ENCODE measurements at regions not wholly inside any gene's neighbourhood (a gene's known extent, or its start where the extent isn't known, plus 50 kb on each side); places are given as distances from the start of the nearest gene placed in this dataset.

DNA sequence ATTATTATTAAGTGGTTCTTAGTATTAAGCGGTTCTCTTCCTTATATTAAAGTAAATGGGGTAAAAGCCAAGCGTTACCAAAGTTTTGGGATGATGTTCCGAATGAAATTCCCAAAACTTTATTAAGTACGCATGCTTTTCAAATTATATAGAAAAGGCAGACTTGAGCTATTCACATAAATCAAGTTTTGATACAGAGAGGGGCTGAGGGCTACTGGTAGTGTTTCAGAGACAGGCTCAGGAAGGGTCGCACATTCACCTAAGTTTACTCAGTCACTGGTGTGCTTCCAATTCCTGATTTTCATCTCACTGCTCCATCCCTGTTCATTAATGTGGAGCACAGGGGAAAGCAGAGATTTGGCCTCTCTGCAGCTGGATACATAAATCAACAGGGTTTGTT lies 652.2 kb downstream of the QKI start:
- intact Hi-C loops (cut with micrococcal nuclease; ENCODE audit: unreplicated experiment) = no loop called here
- no peak overlapping the region for H3K4me3 Mint-ChIP-seq (ENCODE audit: low read depth, unreplicated experiment)

GRCh38 chr6:164066335-164066734 lies 651.8 kb downstream of the QKI start:
- no peak for DNase-seq
- CTCF ChIA-PET = no interaction called here
- TF ChIP-seq CTCF (IDR thresholded peaks at IDR 0.05; ENCODE audit: unreplicated experiment) = no peak
- no peaks in the 10 kb centered on the region for H3K27me3 Mint-ChIP-seq (ENCODE audit: unreplicated experiment)
- no peak overlapping the region for H3K27ac Mint-ChIP-seq (ENCODE audit: unreplicated experiment)
- intact Hi-C loops (cut with micrococcal nuclease; ENCODE audit: unreplicated experiment) = no loop called here
- no peak overlapping the region for H3K4me3 Mint-ChIP-seq (ENCODE audit: low read depth, unreplicated experiment)
- no peaks in the 10 kb centered on the region for H3K36me3 Mint-ChIP-seq (ENCODE audit: insufficient read depth, unreplicated experiment)
- H3K9me3 Mint-ChIP-seq (ENCODE audit: low read depth, unreplicated experiment) = peaks cover 7% of the 10 kb centered on the region
- no peaks in the 10 kb centered on the region for H3K4me1 Mint-ChIP-seq (ENCODE audit: low read depth, unreplicated experiment)
- no TSS peak for BruUV-seq (replicated peaks)

More for the DNA sequence above, 652.2 kb downstream of the QKI start:
- H3K36me3 Mint-ChIP-seq (ENCODE audit: insufficient read depth, unreplicated experiment) = no peaks in the 10 kb centered on the region
- H3K4me1 Mint-ChIP-seq (ENCODE audit: low read depth, unreplicated experiment) = no peaks in the 10 kb centered on the region
- DNase-seq = no peak
- no peak overlapping the region for H3K27ac Mint-ChIP-seq (ENCODE audit: unreplicated experiment)
- H3K27me3 Mint-ChIP-seq (ENCODE audit: unreplicated experiment) = no peaks in the 10 kb centered on the region
- peaks cover 7% of the 10 kb centered on the region for H3K9me3 Mint-ChIP-seq (ENCODE audit: low read depth, unreplicated experiment)
- CTCF ChIA-PET = no interaction called here
- no TSS peak for BruUV-seq (replicated peaks)
- TF ChIP-seq CTCF (IDR thresholded peaks at IDR 0.05; ENCODE audit: unreplicated experiment) = no peak

DNA sequence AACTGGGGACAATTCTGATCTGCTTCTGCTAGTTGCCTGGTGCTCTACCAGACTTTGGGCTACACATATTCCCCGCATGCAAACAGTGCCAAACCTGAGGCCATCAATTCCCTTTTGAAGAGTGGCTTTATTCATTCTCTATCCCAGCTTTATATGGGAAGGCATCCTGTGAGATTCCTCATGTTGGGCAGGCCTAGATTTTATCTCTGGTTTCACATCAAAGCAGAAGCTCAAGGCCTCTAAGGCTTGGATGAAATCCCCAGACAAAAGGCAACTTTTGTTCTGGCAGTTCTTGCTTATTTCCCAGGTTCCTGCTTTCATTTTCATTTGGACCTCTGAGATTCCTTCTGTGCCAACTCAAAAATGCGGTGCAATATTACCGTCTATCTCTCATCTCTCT lies 648.8 kb downstream of the QKI start:
- DNase-seq = no peak
- CTCF ChIA-PET = no interaction called here
- Mint-ChIP-seq H3K27ac (ENCODE audit: unreplicated experiment) (no peak overlapping the region), H3K36me3 (ENCODE audit: insufficient read depth, unreplicated experiment) (no peaks in the 10 kb centered on the region), H3K4me3 (ENCODE audit: low read depth, unreplicated experiment) (no peak overlapping the region), H3K27me3 (ENCODE audit: unreplicated experiment) (no peaks in the 10 kb centered on the region), H3K9me3 (ENCODE audit: low read depth, unreplicated experiment) (peaks cover 9% of the 10 kb centered on the region), H3K4me1 (ENCODE audit: low read depth, unreplicated experiment) (no peaks in the 10 kb centered on the region)
- TF ChIP-seq CTCF (IDR thresholded peaks at IDR 0.05; ENCODE audit: unreplicated experiment) = no peak
- BruUV-seq (replicated peaks) = no TSS peak
- intact Hi-C loops (cut with micrococcal nuclease; ENCODE audit: unreplicated experiment) = no loop called here

GRCh38 chr6:164062872-164063271 lies 648.4 kb downstream of the QKI start:
- Mint-ChIP-seq H3K27ac (ENCODE audit: unreplicated experiment) (no peak overlapping the region), H3K4me1 (ENCODE audit: low read depth, unreplicated experiment) (no peaks in the 10 kb centered on the region), H3K27me3 (ENCODE audit: unreplicated experiment) (no peaks in the 10 kb centered on the region), H3K9me3 (ENCODE audit: low read depth, unreplicated experiment) (peaks cover 7% of the 10 kb centered on the region), H3K4me3 (ENCODE audit: low read depth, unreplicated experiment) (no peak overlapping the region), H3K36me3 (ENCODE audit: insufficient read depth, unreplicated experiment) (no peaks in the 10 kb centered on the region)
- no peak for DNase-seq
- no peak for TF ChIP-seq CTCF (IDR thresholded peaks at IDR 0.05; ENCODE audit: unreplicated experiment)
- BruUV-seq (replicated peaks) = no TSS peak
- intact Hi-C loops (cut with micrococcal nuclease; ENCODE audit: unreplicated experiment) = no loop called here
- CTCF ChIA-PET = no interaction called here

- H3K4me3 Mint-ChIP-seq (ENCODE audit: low read depth, unreplicated experiment) = no peak overlapping the region
- peaks cover 2% of the 10 kb centered on the region for H3K9me3 Mint-ChIP-seq (ENCODE audit: low read depth, unreplicated experiment)
- CTCF ChIA-PET = no interaction called here
Measured at GRCh38 chr6:164057876-164058275, 643.4 kb downstream of the QKI start.

More at GRCh38 chr6:164057876-164058275, 643.4 kb downstream of the QKI start:
- H3K4me1 Mint-ChIP-seq (ENCODE audit: low read depth, unreplicated experiment) = no peaks in the 10 kb centered on the region
- no peaks in the 10 kb centered on the region for H3K36me3 Mint-ChIP-seq (ENCODE audit: insufficient read depth, unreplicated experiment)
- intact Hi-C loops (cut with micrococcal nuclease; ENCODE audit: unreplicated experiment) = no loop called here
- TF ChIP-seq CTCF (IDR thresholded peaks at IDR 0.05; ENCODE audit: unreplicated experiment) = no peak
- H3K27me3 Mint-ChIP-seq (ENCODE audit: unreplicated experiment) = no peaks in the 10 kb centered on the region
- DNase-seq = no peak
- no TSS peak for BruUV-seq (replicated peaks)
- H3K27ac Mint-ChIP-seq (ENCODE audit: unreplicated experiment) = no peak overlapping the region
